HS-5 (cell line): ENCODE measurements at regions not wholly inside any gene's neighbourhood (a gene's known extent, or its start where the extent isn't known, plus 50 kb on each side); places are given as distances from the start of the nearest gene placed in this dataset.
"Not testable (repeated sequence)": the region's sequence is repeated elsewhere in the genome, so short reads cannot be mapped to it uniquely, and the experiment has no call there.

Source experiments
- DNase-seq: peaks from one replicate; pipeline ENCODE4 v3.0.0-alpha.2; 2012; ENCODE audit warnings: low read depth

DNA sequence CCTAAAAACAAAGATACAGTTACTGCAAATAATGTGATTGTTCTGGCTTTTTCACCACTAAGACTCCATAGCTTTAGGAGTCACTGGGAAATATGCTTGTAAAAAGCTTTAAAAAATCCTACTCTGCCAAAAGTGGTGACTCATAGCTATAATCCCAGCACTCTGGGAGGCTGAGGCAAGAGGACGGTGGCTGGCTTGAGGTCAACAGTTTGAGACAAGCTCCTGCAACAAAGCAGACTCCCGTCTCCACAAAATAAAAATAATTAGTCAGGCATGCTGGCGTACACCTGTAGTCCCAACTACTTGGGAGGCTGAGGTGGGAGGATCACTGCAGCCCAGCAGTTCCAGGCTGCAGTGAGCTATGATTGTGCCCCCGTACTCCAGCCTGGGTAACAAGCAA, 406.4 kb downstream of the HTR1A start:
- DNase-seq, result peak; percentile 16

DNA sequence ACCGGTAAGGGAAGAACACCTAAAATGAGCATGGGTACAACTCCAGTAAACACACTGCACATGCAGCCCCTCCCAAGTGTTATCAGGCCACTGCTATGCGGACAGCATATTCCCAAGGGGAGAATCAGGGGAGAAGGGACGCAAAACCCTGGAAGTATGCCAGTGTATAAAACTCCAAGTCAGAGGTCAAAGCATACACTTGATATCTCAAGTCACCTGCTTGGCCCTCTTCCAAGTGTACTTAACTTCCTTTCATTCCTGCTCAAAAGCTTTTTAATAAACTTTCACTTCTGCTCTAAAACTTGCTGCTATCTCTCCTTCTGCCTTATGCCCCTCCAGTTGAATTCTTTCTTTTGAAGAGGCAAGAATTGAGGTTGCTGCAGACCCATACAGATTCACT, 408.1 kb downstream of the HTR1A start:
- no peak for DNase-seq

- DNase-seq, result peak; percentile 9
These were observed 409.2 kb downstream of the HTR1A start for GRCh38 chr5:63553073-63553472.

DNA sequence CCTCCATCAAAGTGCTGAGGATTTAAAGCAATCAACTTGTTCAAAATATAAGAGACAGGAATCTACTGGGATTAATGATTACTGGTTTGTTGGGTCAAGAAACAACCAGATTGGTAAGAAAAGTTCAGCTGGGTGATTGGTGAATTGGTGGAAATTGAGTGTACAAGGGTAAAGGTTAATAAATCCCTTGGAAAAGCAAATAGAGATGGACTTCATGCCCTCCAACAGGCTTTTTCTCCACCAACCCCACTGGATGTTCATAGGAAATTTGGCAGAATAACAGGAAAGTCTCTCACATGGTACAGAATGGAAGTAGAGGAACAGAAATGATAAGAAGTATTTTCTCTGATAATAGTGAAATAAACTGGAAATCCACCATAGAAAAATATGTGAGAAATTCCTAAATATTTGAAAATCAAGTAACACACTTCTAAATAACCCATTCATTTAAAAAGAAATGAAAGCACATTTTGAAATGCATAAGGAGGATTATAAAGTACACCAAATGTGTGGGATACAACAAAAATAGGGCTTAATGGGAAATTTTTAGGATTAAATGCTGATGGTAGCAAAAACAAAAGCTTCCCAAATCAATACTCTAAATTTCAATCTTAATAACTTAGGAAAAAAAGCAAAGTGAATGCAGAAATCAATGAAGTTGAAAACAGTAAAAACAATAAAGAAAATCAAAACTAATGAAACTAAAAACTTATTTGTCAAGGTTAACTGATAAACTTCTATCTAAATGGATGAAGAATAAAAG, 426.2 kb downstream of the HTR1A start:
- DNase-seq, result no peak

GRCh38 chr5:63524281-63524680, 438.0 kb downstream of the HTR1A start:
- DNase-seq, result no peak

- DNase-seq, result no peak
These were observed 446.2 kb downstream of the HTR1A start for GRCh38 chr5:63516006-63516405.

GRCh38 chr5:63500242-63500641, 462.0 kb downstream of the HTR1A start:
- no peak for DNase-seq

- no peak for DNase-seq
These were observed 467.0 kb downstream of the HTR1A start for GRCh38 chr5:63495225-63495624.

GRCh38 chr5:63483338-63483737, 478.9 kb downstream of the HTR1A start:
- no peak for DNase-seq

- DNase-seq, result no peak
These were observed 488.8 kb downstream of the HTR1A start for GRCh38 chr5:63473335-63473967.

DNA sequence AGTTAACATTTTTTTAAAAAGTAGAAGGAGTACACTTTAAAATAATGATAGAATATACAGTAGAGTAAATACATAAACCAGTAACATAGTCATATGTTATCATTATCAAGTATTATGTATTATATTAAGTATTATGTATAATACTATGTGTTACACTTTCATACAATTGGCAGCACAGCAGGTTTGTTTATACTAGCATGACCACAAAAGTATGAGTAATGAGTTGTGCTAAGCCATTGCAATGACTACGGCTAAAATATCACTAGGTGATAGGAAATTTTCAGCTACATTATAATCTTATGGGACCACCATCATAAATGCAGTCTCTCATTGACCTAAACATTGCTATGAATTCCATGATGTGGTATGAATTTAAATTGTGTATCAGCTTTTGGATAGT, 506.0 kb downstream of the HTR1A start:
- peak; percentile 10 for DNase-seq

DNA sequence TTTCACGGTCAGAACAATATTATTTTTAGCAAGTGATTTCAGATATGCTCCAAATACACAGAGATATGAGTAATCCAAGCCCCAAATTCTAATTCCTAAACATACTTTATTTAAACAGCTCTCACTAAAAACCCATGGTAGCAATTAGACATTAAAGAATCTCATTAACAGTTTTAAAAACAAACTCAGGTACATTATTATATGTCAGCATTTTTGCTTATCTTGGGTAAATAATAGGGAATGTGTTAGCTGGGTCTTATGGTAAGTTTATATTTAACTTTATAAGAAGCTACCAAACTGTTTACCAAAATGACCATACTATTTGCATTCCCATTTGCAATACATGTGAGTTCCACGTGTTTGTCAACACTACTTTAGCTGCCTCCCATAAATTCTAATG, 511.1 kb downstream of the HTR1A start:
- no peak for DNase-seq

- no peak for DNase-seq
These were observed 522.7 kb downstream of the HTR1A start for GRCh38 chr5:63439537-63439936.

- DNase-seq, result no peak
These were observed 552.5 kb downstream of the HTR1A start for GRCh38 chr5:63409737-63410136.

DNA sequence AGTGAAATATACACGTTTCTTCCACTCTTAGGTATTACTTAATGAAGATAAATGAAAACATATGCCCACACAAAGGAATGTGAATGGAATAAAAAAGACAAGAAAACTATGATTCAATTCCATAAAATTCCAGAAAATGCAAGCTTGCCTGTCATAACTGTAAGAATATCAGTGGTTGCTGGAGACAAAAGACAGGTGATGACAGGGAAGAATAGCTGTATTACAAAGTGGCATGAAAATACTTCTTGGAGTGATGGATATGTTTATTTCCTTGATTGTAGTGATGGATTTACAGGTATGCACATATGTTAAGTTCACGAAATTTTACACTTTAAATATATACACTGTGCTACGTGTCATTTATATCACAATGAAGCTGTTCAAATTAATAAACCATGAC, 553.3 kb downstream of the HTR1A start:
- no peak for DNase-seq

DNA sequence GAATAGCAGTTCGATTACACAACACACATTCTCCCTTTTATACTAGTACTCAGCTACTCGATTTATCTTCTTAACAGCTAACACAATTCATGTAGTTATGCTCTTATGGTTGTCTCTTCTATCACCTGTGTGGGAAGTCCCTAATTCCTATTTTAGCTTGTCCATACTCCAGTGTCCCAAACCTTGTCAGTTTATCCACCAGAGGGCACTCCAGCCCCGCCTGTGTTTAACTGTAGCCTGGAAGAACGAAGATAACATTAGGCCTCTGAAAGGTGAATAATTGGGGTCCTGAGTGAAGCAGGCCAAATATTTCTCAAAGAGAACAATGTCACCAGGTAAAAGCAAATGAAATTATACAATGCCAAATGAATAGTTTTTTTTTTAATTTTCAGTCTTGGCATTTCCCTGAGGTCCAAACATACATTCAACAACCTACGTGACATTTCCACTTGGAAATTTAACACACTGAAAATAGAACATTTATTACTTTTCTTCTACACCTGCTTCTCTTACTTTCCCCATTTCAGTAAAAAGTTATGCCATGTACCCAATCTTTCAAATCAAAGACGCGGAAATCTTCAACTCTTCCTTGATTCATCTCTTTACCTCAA, 560.7 kb downstream of the HTR1A start:
- DNase-seq, result peak; percentile 28

GRCh38 chr5:63400079-63400478, 562.2 kb downstream of the HTR1A start:
- no peak for DNase-seq

GRCh38 chr5:63398346-63398745, 563.9 kb downstream of the HTR1A start:
- DNase-seq, result peak; percentile 22

DNA sequence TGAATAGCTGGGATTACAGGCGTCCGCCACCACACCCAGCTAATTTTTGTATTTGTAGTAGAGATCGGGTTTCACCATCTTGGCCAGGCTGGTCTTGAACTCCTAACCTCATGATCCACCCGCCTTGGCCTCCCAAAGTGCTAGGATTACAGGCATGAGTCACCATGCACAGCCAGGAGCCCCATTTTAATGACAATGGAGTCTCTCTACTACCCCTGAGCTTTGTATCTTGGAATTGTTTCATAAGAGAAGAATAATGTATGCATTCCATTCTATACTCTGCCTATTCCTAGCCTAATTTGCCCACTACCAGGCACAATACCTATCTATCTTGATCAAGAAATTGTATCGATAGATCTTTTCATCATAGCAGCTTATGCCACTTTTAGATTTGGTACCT, 574.1 kb downstream of the HTR1A start:
- DNase-seq, result not testable (repeated sequence)

DNA sequence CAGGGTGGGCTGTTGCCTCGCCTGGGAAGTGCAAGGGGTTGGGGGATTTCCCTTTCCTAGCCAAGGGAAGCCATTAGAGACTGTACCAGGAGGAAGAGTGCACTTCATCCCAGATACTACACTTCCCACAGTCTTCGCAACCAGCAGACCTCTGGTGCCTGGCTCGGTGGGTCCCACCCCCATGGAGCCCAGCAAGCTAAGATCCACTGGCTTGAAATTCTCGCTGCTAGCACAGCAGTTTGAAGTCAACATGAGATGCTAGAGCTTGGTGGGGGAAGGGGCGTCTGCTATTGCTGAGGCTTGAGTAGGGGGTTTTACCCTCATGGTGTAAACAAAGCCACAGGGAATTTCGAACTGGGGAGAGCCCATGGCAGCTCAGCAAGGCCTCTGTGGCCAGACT, 586.4 kb downstream of the HTR1A start:
- DNase-seq, result no peak

DNA sequence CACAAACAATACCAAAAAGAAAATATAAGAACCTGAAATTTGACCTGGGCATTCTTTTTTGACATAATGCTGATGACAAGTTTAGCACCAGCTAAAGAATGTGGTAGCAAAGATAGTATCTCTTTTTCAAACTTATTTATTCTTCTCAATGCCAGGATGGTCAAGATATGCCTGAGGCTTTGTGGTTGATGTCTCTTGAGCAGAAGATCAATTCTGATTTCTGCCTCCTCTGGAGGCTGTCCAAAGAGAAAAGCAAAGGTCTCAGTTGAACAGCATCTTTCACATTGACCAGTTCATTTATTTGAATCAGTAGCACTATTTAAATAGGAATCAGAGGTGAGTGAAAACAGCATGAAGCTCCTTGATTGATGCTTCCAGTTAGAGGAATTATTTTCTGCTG, 588.2 kb downstream of the HTR1A start:
- no peak for DNase-seq

GRCh38 chr5:63351164-63351563, 611.1 kb downstream of the HTR1A start:
- peak; percentile 18 for DNase-seq

DNA sequence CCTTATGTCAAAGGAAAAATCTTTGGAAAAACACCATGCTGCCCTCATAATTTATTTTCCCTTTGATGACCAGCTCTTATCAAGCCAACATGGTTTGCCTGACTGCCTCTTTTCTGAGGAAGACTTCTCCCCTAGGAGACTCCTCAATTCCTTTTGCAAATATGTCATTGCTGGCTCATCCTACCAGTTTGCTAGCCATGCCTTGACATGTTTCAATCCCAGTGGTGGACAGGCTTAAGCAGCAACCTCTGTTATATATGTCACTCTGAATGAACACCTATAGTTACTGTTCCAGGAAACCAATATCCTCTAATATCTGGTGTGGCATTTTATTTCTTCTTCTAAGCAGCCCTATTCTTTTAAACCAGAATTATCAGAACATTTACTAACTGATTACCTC, 615.8 kb downstream of the HTR1A start:
- no peak for DNase-seq
